Stomach smooth muscle (tissue), 2 donors: ENCODE measurements at regions not wholly inside any gene's neighbourhood (a gene's known extent, or its start where the extent isn't known, plus 50 kb on each side); places are given as distances from the start of the nearest gene placed in this dataset.

Experiments used
- H3K27ac ChIP-seq: one replicate; pipeline ENCODE4 v1.7.0; 2013; ENCODE audit warnings: mild to moderate bottlenecking, low read length, inconsistent platforms
- H3K27me3 ChIP-seq, 2 donors: one replicate each; pipeline ENCODE4 v1.7.0; 2013; ENCODE audit warnings: low read length in 2 of 2; ENCODE audit not compliant: insufficient read depth in 2 of 2, control insufficient read depth in 1 of 2
- H3K36me3 ChIP-seq, 2 donors: one replicate each; pipeline ENCODE4 v1.7.0; 2013; ENCODE audit warnings: low read length in 2 of 2; ENCODE audit not compliant: control insufficient read depth in 2 of 2, insufficient read depth in 2 of 2
- H3K4me1 ChIP-seq: one replicate; pipeline ENCODE4 v1.7.0; 2013; ENCODE audit warnings: low read length; ENCODE audit not compliant: control insufficient read depth, insufficient read depth
- H3K4me3 ChIP-seq, 2 donors: one replicate each; pipeline ENCODE4 v1.7.0; 2013; ENCODE audit warnings: low read length in 2 of 2
- H3K9ac ChIP-seq, 2 donors: one replicate each; pipeline ENCODE4 v1.7.0; 2013; ENCODE audit warnings: low read length in 2 of 2, mild to moderate bottlenecking in 1 of 2
- H3K9me3 ChIP-seq, 2 donors: one replicate each; pipeline ENCODE4 v1.7.0; 2013; ENCODE audit warnings: low read length in 2 of 2; ENCODE audit not compliant: control insufficient read depth in 2 of 2
- donor health status: healthy.
- donor health status: Pancreatic carcinoma.

DNA sequence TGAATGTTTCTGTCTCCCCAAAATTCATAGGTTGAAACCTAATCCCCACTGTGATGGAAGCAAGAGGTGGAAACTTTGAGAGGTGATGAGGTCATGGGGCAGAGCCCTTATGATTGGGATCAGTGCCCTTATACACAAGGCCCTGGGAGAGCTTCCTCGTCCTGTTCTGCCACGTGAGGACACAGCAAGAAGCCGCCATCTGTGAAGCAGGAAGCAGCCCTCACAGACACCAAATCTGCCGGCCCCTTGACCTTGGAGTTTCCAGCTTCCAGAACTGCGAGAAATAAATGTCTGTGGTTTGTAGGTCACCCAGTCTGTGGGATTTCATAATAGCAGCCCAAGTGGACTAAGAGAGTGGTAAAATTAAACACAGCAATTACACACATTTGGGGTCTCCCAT lies 737.4 kb downstream of the UQCRFS1 start:
- Histone ChIP-seq H3K9ac (no peak overlapping the region), H3K4me1 (no peaks in the 10 kb centered on the region), H3K4me3 (no peak overlapping the region), H3K27ac (no peak overlapping the region), H3K27me3 (no peaks in the 10 kb centered on the region), H3K9me3 (no peaks in the 10 kb centered on the region), H3K36me3 (no peaks in the 10 kb centered on the region)

DNA sequence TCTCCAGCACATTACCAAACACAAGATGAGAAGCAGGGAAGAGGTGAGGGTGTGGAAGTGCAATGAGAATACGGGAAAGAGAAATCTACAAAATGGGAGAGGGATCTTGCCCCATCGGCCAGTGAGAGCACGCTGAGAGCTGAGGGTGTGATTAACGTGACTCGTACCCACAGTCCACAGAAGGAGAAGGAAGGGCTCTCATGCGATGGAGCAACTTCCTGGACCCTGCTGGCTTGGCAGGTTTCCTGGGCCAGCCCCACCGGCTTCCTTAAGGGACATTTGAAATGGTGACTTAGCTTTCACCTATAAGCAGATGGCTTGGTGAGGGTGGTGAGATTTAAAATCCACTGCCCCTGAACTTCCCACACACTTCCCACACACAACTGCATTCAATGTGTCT lies 740.1 kb downstream of the UQCRFS1 start:
- no peak overlapping the region for H3K9ac ChIP-seq
- H3K27me3 ChIP-seq: no peaks in the 10 kb centered on the region
- no peaks in the 10 kb centered on the region for H3K9me3 ChIP-seq
- H3K27ac ChIP-seq: no peak overlapping the region
- H3K4me1 ChIP-seq: no peaks in the 10 kb centered on the region
- no peaks in the 10 kb centered on the region for H3K36me3 ChIP-seq
- no peak overlapping the region for H3K4me3 ChIP-seq

DNA sequence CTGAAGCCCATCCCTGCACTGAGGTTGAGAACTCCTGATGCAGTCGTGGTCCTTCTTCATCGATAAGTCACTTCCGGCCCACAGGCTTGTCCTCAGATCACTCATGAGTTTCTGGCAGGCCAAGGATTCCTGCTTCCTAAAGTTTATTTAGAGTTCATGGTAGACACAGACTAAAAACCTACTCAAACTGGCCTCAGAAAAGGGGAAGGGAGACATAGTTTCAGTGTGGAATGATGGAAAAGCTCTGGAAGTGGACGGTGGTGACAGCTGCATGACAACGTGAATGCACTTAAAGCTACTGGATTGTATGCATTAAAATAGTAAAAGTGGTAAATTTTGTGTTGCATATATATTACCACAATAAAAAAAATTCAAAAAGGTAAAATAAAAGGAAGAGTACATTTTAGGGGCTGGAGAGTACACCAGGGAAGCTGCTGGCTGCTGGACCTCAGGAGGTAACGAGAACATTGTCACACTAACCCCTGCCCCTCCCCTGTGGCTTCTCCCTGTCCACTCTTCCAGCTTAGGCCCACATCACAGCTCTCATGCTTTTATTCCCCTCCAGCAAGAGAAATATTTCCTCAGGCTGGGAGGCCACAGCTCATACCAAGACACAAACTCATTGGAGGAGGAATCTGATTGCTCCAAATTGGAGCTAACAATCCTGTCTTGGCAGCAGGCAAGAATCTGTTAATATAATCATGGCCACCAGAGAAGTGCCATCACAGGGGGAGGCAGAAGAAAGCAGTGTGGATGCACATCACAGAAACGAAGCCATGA lies 741.0 kb downstream of the UQCRFS1 start:
- Histone ChIP-seq H3K9me3 (no peaks in the 10 kb centered on the region), H3K4me1 (no peaks in the 10 kb centered on the region), H3K27ac (no peak overlapping the region), H3K9ac (no peak overlapping the region), H3K27me3 (no peaks in the 10 kb centered on the region), H3K4me3 (no peak overlapping the region), H3K36me3 (no peaks in the 10 kb centered on the region)

DNA sequence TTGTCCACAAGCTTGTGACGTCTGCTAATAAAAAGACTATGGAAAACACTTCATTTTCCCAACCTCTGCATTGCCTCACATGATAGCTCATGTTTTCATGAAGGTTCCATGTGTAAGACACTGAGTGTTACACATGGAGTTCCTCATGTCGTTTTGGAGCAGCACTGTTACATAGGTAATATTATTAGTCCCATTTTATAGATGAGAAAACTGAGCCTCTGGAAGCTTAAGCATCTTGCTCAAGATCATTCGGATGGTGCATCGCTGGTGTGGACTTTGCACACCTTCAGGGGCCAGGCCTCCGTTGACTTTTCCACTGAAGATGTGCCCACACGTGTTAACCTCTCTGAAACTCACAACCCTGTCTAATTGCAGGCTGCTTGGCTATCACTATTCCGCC lies 743.4 kb downstream of the UQCRFS1 start:
- H3K4me3 ChIP-seq: no peak overlapping the region
- H3K9me3 ChIP-seq: no peaks in the 10 kb centered on the region
- H3K9ac ChIP-seq: no peak overlapping the region
- no peaks in the 10 kb centered on the region for H3K36me3 ChIP-seq
- H3K4me1 ChIP-seq: no peaks in the 10 kb centered on the region
- H3K27ac ChIP-seq: no peak overlapping the region
- no peaks in the 10 kb centered on the region for H3K27me3 ChIP-seq

DNA sequence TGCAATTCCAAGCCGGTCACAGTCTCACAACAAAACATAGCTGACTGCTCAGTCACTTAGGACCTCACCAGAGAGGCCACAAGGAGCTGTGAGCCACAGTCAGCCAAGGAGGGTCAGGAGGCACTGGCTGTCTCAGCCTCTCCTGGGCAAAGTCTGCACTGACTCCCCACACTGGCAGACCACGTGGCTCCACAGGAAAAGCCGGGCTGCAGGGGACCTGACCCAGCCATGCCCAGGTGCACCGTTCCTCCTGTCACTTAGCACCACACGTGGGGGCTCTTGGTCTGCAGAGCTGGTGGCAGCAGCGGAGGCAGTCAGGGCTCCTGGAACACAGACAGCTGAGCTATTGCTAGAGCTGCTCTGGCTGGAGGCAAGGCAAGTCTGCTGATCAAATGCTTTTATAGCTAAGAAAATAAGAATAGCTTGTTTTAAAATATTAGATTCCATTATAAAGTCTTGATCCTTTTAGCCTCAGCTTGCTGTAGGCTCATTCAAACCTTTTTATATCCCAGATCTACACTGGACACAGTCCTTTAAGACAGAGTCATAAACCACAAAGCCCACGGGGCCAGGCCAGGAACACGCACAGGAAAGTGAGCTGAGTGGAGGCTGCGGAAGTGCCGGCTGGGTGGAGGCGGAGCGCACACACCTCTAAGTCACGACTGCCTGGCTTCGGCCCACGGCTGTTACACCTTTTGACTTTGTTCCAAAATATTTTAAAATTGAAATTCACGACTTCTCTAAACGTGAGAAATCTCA lies 744.1 kb downstream of the UQCRFS1 start:
- Histone ChIP-seq H3K9ac (no peak overlapping the region), H3K27me3 (no peaks in the 10 kb centered on the region), H3K9me3 (no peaks in the 10 kb centered on the region), H3K27ac (no peak overlapping the region), H3K4me1 (no peaks in the 10 kb centered on the region), H3K36me3 (no peaks in the 10 kb centered on the region), H3K4me3 (no peak overlapping the region)

DNA sequence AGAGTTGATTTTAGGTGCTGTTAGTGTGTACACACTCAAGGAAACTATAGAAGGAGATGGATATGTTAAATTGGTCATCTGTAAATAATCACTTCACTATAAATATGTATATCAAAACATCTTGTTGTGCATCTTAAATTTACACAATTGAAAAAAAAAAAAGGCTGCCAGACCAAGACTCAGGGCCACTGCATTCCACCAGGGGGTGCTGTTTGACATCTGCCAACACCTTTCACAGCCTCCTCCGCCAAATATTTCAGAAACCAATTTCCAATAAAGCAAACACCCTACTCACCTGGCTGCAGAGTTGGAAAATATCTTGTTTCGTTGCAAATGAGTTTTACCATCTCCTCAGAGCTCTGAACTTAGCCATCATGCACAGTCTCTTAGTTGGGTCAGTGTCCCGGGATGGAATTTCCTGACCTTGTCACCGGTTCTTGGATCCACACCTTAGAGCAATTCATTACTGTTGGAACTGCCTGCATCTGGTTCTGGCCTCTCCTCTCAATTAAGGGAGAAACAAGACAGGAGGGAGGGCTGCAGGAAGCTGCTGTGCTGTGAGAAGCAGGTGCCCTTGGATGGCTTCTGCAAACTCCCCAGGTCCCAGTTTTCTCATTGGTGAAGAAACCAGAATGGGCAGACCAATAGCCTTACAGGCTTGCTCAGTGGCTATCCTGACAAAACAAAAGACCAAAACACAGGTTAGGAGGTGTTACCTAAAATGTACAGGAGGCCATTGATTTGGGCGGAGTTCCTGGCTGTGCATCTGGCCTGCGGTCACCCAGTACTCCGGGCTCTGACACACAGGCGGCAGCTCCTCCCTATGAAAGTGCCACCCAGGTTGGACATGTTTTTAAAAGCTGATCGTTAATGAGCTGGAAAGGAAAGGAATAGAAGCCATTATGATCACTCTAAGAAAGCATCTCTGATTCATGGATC lies 746.6 kb downstream of the UQCRFS1 start:
- Histone ChIP-seq H3K36me3 (no peaks in the 10 kb centered on the region), H3K9ac (no peak overlapping the region), H3K9me3 (no peaks in the 10 kb centered on the region), H3K4me3 (no peak overlapping the region), H3K27me3 (peaks cover 0 to 3% of the 10 kb centered on the region in 2 donors), H3K27ac (no peak overlapping the region), H3K4me1 (no peaks in the 10 kb centered on the region)

DNA sequence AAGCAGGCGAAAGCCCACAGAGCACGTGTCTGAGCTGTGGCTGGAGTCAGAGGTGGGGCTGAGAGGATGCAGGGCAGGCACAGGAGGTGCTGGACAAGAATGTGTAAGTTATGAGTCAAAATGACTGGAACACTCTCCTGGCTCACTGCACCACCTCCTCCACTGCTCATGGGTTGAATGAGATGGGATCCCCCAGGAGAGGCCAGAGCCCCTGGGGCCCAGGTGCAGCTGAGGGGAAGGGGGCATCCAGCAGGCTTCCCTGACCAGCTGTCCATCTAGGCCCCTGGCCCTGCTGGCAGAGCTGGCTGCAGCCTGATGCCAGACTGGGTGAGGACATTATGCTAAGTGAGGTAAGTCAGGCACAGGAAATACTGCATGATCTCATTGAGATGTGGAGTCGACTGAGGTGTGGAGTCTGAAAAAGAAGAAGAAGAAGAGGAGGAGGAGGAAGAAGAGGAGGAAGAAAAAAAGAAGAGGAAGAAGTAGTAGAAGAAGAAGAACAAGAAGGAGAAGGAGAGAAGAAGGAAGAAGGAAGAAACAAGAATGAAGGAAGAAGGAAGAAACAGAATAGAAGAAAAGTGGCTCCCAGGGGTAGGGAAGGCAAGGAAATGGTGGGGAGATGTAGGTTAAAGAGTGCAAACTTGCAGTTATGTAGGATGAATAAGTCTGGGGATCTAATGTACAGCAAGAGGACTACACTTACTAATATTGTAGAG lies 747.4 kb downstream of the UQCRFS1 start:
- no peak overlapping the region for H3K4me3 ChIP-seq
- H3K9ac ChIP-seq: no peak overlapping the region
- peaks cover 0 to 3% of the 10 kb centered on the region in 2 donors for H3K27me3 ChIP-seq
- H3K36me3 ChIP-seq: no peaks in the 10 kb centered on the region
- H3K4me1 ChIP-seq: no peaks in the 10 kb centered on the region
- no peak overlapping the region for H3K27ac ChIP-seq
- H3K9me3 ChIP-seq: no peaks in the 10 kb centered on the region

DNA sequence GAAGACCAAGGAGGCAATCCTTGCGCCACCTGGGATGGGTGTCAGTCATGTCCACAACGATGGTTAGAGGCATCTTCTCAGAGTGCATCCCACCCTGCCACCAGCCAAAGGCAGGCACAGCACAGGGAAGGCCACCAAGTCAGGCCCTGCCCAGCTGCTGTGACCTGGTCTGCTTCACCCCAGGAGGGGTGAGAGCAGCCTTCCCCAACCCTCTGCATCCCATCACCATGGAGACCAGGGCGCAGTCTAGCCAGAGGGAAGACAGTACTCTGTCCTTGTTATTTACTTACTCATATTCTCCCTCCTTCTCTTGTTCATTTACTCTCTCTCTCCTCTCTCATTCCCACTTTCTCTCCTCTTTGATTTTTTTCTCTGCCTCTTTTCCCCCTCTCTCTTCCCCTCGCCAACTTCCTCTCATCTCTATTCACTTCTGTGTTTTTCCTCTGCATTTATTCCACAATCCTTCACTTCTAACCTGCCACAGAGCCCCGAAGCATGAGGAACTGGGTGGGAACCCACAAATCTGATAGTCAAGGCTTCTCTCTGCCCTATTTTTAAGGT lies 749.4 kb downstream of the UQCRFS1 start:
- Histone ChIP-seq H3K4me3 (no peak overlapping the region), H3K9me3 (no peaks in the 10 kb centered on the region), H3K27ac (no peak overlapping the region), H3K36me3 (no peaks in the 10 kb centered on the region), H3K27me3 (peaks cover 0 to 3% of the 10 kb centered on the region in 2 donors), H3K9ac (no peak overlapping the region), H3K4me1 (no peaks in the 10 kb centered on the region)

DNA sequence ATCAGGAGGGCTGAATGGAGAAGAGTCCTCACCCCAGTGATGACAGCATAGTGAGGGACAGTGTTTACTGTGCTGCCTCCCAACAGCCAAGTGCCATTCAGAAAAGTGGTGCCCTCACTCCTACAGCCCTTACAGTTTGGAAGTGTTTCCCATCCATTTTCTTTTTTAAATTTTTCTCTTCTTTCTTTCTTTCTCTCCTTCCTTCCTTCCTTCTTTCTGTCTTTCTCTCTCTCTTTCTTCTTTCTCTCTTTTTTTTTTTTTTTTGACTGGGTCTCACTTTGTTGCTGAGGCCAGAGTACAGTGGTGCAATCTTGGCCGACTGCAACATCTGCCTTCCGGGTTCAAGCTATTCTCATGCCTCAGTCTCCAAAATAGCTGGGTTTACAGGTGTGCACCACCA lies 755.3 kb downstream of the UQCRFS1 start:
- Histone ChIP-seq H3K27me3 (peaks cover 0 to 3% of the 10 kb centered on the region in 2 donors), H3K36me3 (no peaks in the 10 kb centered on the region), H3K9me3 (peaks cover 0 to 3% of the 10 kb centered on the region in 2 donors), H3K27ac (no peak overlapping the region), H3K9ac (no peak overlapping the region), H3K4me3 (no peak overlapping the region), H3K4me1 (no peaks in the 10 kb centered on the region)
